Cardiac fibroblast (primary cell): ENCODE measurements at regions not wholly inside any gene's neighbourhood (a gene's known extent, or its start where the extent isn't known, plus 50 kb on each side); places are given as distances from the start of the nearest gene placed in this dataset.

Source experiments
- DNase-seq, 2 donors: peaks; one replicate each; pipeline versions ENCODE4 v3.0.0 to v3.0.0-alpha.2; 2010; ENCODE audit warnings: low read depth in 2 of 2
- H3K4me3 ChIP-seq, 2 donors: replicated peaks in 1 of 2; 1 replicate in 1 of 2; 2 replicates in 1 of 2; pipeline ENCODE4 v1.5.1; 2011; ENCODE audit warnings: low read depth in 2 of 2, low read length in 2 of 2, mild to moderate bottlenecking in 2 of 2, moderate library complexity in 1 of 2
- TF ChIP-seq, protein P1 (sequence below): IDR thresholded peaks from one replicate; pipeline ENCODE4 v1.5.1; 2011; ENCODE audit warnings: low read depth, mild to moderate bottlenecking, low read length, inconsistent platforms

- TF ChIP-seq, protein P1, sequence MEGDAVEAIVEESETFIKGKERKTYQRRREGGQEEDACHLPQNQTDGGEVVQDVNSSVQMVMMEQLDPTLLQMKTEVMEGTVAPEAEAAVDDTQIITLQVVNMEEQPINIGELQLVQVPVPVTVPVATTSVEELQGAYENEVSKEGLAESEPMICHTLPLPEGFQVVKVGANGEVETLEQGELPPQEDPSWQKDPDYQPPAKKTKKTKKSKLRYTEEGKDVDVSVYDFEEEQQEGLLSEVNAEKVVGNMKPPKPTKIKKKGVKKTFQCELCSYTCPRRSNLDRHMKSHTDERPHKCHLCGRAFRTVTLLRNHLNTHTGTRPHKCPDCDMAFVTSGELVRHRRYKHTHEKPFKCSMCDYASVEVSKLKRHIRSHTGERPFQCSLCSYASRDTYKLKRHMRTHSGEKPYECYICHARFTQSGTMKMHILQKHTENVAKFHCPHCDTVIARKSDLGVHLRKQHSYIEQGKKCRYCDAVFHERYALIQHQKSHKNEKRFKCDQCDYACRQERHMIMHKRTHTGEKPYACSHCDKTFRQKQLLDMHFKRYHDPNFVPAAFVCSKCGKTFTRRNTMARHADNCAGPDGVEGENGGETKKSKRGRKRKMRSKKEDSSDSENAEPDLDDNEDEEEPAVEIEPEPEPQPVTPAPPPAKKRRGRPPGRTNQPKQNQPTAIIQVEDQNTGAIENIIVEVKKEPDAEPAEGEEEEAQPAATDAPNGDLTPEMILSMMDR, result no peak
- H3K4me3 ChIP-seq, result no peak overlapping the region
- no peak for DNase-seq
Measured at GRCh38 chr10:71124921-71125748, 87.2 kb upstream of the UNC5B start.

GRCh38 chr10:71125749-71126107, 86.6 kb upstream of the UNC5B start:
- TF ChIP-seq, protein P1, result no peak
- no peak for DNase-seq

DNA sequence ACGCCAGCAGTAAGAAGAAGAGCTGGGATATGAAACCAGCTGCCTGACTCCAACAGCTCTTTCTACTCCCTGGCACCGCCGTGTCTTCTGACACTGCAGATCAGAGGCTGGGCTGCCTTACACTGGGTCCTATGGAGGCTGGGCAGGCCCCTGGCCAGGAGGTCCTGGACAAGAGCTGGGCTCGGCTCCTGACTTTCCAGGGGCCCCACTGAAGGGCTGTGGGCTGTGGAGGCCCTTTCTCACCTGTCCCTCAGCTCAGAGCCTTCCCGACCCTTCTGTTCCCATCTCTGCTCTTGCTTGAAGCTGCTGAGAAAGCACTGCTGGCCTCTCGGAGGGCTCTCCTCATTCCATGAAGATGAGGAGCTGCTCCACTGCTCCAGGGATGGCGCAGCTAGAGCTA, 85.9 kb upstream of the UNC5B start:
- TF ChIP-seq, protein P1, result no peak
- DNase-seq, result no peak

More at GRCh38 chr10:71125749-71126107, 86.6 kb upstream of the UNC5B start:
- no peak overlapping the region for H3K4me3 ChIP-seq

GRCh38 chr10:71127104-71127503, 85.3 kb upstream of the UNC5B start:
- no peak for DNase-seq
- no peak overlapping the region for H3K4me3 ChIP-seq
- TF ChIP-seq, protein P1, result no peak

More for the DNA sequence above, 85.9 kb upstream of the UNC5B start:
- no peak overlapping the region for H3K4me3 ChIP-seq

- no peak overlapping the region for H3K4me3 ChIP-seq
- DNase-seq, result no peak
- TF ChIP-seq, protein P1, result no peak
Measured at GRCh38 chr10:71127773-71128172, 84.6 kb upstream of the UNC5B start.

GRCh38 chr10:71128311-71128980, 83.9 kb upstream of the UNC5B start:
- H3K4me3 ChIP-seq, result no peak overlapping the region
- peak; percentile 11 to 16 for DNase-seq
- TF ChIP-seq, protein P1, result no peak
